HG02981 (cell line): ENCODE measurements at regions not wholly inside any gene's neighbourhood (a gene's known extent, or its start where the extent isn't known, plus 50 kb on each side); places are given as distances from the start of the nearest gene placed in this dataset.

Experiments
- ATAC-seq: cut with Tn5 transposase; IDR thresholded peaks from one replicate; pipeline ENCODE4 v1.9.1; 2021; ENCODE audit warnings: mild to moderate bottlenecking, moderate library complexity; ENCODE audit not compliant: unreplicated experiment

- no peak for ATAC-seq
Observed at GRCh38 chr12:66045506-66045905, 85.0 kb downstream of the LLPH start.

GRCh38 chr12:66044731-66045130, 85.8 kb downstream of the LLPH start:
- ATAC-seq, result no peak

- no peak for ATAC-seq
Observed at GRCh38 chr12:66043035-66043434, 87.5 kb downstream of the LLPH start.

GRCh38 chr12:66041651-66042363, 88.7 kb downstream of the LLPH start:
- ATAC-seq, result no peak

- no peak for ATAC-seq
Observed at GRCh38 chr12:66036317-66036716, 94.2 kb downstream of the LLPH start.

GRCh38 chr12:66035288-66035966, 95.1 kb downstream of the LLPH start:
- ATAC-seq, result no peak

GRCh38 chr12:66033151-66033550, 97.4 kb downstream of the LLPH start:
- no peak for ATAC-seq

GRCh38 chr12:66032739-66033138, 97.8 kb downstream of the LLPH start:
- no peak for ATAC-seq

GRCh38 chr12:66030217-66030781, 100.3 kb downstream of the LLPH start:
- no peak for ATAC-seq

- no peak for ATAC-seq
Observed at GRCh38 chr12:66028390-66028789, 102.2 kb downstream of the LLPH start.

- no peak for ATAC-seq
Observed at GRCh38 chr12:66025477-66025876, 105.1 kb downstream of the LLPH start.

GRCh38 chr12:66024949-66025348, 105.6 kb downstream of the LLPH start:
- ATAC-seq, result no peak

GRCh38 chr12:66020481-66020880, 110.1 kb downstream of the LLPH start:
- ATAC-seq, result no peak

- no peak for ATAC-seq
Observed at GRCh38 chr12:66017736-66018135, 112.8 kb downstream of the LLPH start.
